Gastroesophageal sphincter (tissue), 3 donors: ENCODE measurements at regions not wholly inside any gene's neighbourhood (a gene's known extent, or its start where the extent isn't known, plus 50 kb on each side); places are given as distances from the start of the nearest gene placed in this dataset.

Experiments used
- CTCF ChIP-seq, 4 experiments: fragments of 200-600 bp in 2 of 4; fragments of 450-650 bp in 2 of 4; sonication (generic) in 1 of 4; IDR thresholded peaks; one replicate each; pipeline ENCODE4 v1.5.1; 2017 to 2019; ENCODE audit warnings: antibody characterized with exemption in 4 of 4, mild to moderate bottlenecking in 2 of 4, moderate library complexity in 2 of 4
- POLR2A ChIP-seq, 2 donors: fragments of 450-650 bp; IDR thresholded peaks; one replicate each; pipeline ENCODE4 v1.6.1; 2017; ENCODE audit warnings: antibody characterized with exemption in 2 of 2, mild to moderate bottlenecking in 2 of 2, moderate library complexity in 1 of 2

- no peak for TF ChIP-seq CTCF (IDR thresholded peaks at IDR 0.05)
- TF ChIP-seq POLR2A (IDR thresholded peaks at IDR 0.05), result no peak
These were observed 439.3 kb upstream of the CDH8 start for GRCh38 chr16:62475573-62475972.
